Stimulated activated CD4-positive, alpha-beta T cell treated with anti-CD3 and anti-CD28 coated beads, Interleukin-15, amount 100 ng/mL, for 48 hours (primary cell): ENCODE measurements at regions not wholly inside any gene's neighbourhood (a gene's known extent, or its start where the extent isn't known, plus 50 kb on each side); places are given as distances from the start of the nearest gene placed in this dataset.

ENCODE experiments used
- DNase-seq, 2 donors: peaks; one replicate each; pipeline ENCODE4 v3.0.0-alpha.2; 2020; ENCODE audit warnings: low read depth in 2 of 2

- no peak for DNase-seq
These were observed 69.0 kb upstream of the VRK1 start for GRCh38 chr14:96727980-96728717.

GRCh38 chr14:96729889-96730288 lies 67.3 kb upstream of the VRK1 start:
- DNase-seq = no peak

GRCh38 chr14:96730386-96730785 lies 66.8 kb upstream of the VRK1 start:
- DNase-seq = no peak

- no peak for DNase-seq
These were observed 63.0 kb upstream of the VRK1 start for GRCh38 chr14:96734076-96734622.

GRCh38 chr14:96735526-96735925 lies 61.7 kb upstream of the VRK1 start:
- no peak for DNase-seq

- no peak for DNase-seq
These were observed 60.7 kb upstream of the VRK1 start for GRCh38 chr14:96736439-96736838.

GRCh38 chr14:96737881-96738280 lies 59.3 kb upstream of the VRK1 start:
- DNase-seq = no peak

- no peak for DNase-seq
These were observed 57.8 kb upstream of the VRK1 start for GRCh38 chr14:96739200-96739910.

- DNase-seq = peak; percentile 40 to 70
These were observed 55.8 kb upstream of the VRK1 start for GRCh38 chr14:96741151-96741977.

- no peak for DNase-seq
These were observed 52.9 kb upstream of the VRK1 start for GRCh38 chr14:96744262-96744661.

- DNase-seq = no peak
These were observed 51.6 kb upstream of the VRK1 start for GRCh38 chr14:96745500-96746051.

GRCh38 chr14:96746101-96746500 lies 51.1 kb upstream of the VRK1 start:
- DNase-seq = no peak

GRCh38 chr14:96747006-96747405 lies 50.2 kb upstream of the VRK1 start:
- DNase-seq = no peak
